ENCODE measurements at regions not wholly inside any gene's neighbourhood (a gene's known extent, or its start where the extent isn't known, plus 50 kb on each side); places are given as distances from the start of the nearest gene placed in this dataset.

DNA sequence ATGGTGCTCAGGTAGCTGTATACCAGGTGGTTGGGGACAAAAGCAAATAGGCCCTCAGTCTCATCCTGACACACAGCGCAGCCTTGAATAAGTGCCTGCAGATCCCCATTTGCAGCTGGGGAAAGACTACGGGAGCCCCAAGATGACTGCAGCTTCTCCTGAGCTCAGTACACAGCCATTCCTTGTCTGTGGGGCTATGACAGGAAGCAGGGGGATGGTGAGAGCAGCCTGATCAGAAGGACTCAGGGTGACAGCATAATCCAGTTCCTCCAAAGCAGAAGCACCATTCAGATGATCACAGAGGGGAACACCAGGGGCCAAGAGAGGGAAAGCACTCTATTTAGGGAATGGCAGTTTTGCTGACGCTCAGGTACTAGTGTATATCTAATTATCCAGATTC is 104.8 kb upstream of the MOCS1 start:
- no peak for DNase-seq
- H3K27ac Mint-ChIP-seq = no peak overlapping the region
- peaks cover 2% of the 10 kb centered on the region for H3K9me3 Mint-ChIP-seq
- peaks cover 2% of the 10 kb centered on the region for H3K4me1 Mint-ChIP-seq
- H3K4me3 Mint-ChIP-seq = no peak overlapping the region
- peaks cover 18% of the 10 kb centered on the region for H3K27me3 Mint-ChIP-seq
- no peaks in the 10 kb centered on the region for H3K36me3 Mint-ChIP-seq (ENCODE audit: low read depth)
- ChIA-PET CTCF (no interaction called here), POLR2A (no interaction called here)

- Mint-ChIP-seq H3K4me1 (peaks cover 2% of the 10 kb centered on the region), H3K27me3 (peaks cover 16% of the 10 kb centered on the region), H3K9me3 (peaks cover 2% of the 10 kb centered on the region), H3K4me3 (no peak overlapping the region), H3K27ac (no peak overlapping the region), H3K36me3 (ENCODE audit: low read depth) (no peaks in the 10 kb centered on the region)
- no peak for DNase-seq
- CTCF ChIA-PET = no interaction called here
- POLR2A ChIA-PET = no interaction called here
Observed at GRCh38 chr6:40038626-40039025, 104.4 kb upstream of the MOCS1 start.

GRCh38 chr6:40037271-40037670 is 103.0 kb upstream of the MOCS1 start:
- H3K27me3 Mint-ChIP-seq = peaks cover 5% of the 10 kb centered on the region
- CTCF ChIA-PET = no interaction called here
- H3K27ac Mint-ChIP-seq = no peak overlapping the region
- no peaks in the 10 kb centered on the region for H3K36me3 Mint-ChIP-seq (ENCODE audit: low read depth)
- H3K9me3 Mint-ChIP-seq = peaks cover 2% of the 10 kb centered on the region
- no peak for DNase-seq
- POLR2A ChIA-PET = no interaction called here
- H3K4me1 Mint-ChIP-seq = peaks cover 2% of the 10 kb centered on the region
- no peak overlapping the region for H3K4me3 Mint-ChIP-seq

DNA sequence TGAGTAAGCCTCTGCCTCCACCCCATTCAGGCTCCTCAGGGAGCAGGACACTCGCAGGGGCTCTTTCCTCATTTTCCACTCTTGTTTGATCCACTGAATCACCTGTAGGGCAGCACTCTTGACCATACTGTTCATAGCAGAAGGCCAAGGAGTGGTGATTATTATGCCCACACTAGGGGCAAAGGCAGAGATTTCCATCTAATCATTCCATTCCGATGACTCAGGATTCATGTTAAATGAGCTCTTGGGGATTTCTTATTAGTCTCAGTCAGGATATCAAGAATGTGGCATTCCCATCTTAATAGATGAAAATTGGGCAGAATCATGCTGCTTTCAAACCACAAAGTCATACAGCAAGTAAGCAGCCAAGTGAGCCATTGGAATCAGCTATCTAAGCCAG is 101.9 kb upstream of the MOCS1 start:
- DNase-seq = no peak
- ChIA-PET POLR2A (no interaction called here), CTCF (no interaction called here)
- Mint-ChIP-seq H3K36me3 (ENCODE audit: low read depth) (no peaks in the 10 kb centered on the region), H3K27me3 (peaks cover 3% of the 10 kb centered on the region), H3K27ac (no peak overlapping the region), H3K9me3 (no peaks in the 10 kb centered on the region), H3K4me1 (no peaks in the 10 kb centered on the region), H3K4me3 (no peak overlapping the region)

- Mint-ChIP-seq H3K36me3 (ENCODE audit: low read depth) (no peaks in the 10 kb centered on the region), H3K9me3 (no peaks in the 10 kb centered on the region), H3K4me3 (no peak overlapping the region), H3K4me1 (no peaks in the 10 kb centered on the region), H3K27ac (no peak overlapping the region), H3K27me3 (peaks cover 8% of the 10 kb centered on the region)
- DNase-seq = no peak
- ChIA-PET POLR2A (no interaction called here), CTCF (no interaction called here)
Observed at GRCh38 chr6:40028449-40028848, 94.2 kb upstream of the MOCS1 start.

GRCh38 chr6:40022867-40023266 is 88.6 kb upstream of the MOCS1 start:
- H3K9me3 Mint-ChIP-seq = peaks cover 8% of the 10 kb centered on the region
- no peak for DNase-seq
- ChIA-PET CTCF (no interaction called here), POLR2A (no interaction called here)
- peaks cover 6% of the 10 kb centered on the region for H3K27me3 Mint-ChIP-seq
- H3K27ac Mint-ChIP-seq = no peak overlapping the region
- no peak overlapping the region for H3K4me3 Mint-ChIP-seq
- no peaks in the 10 kb centered on the region for H3K36me3 Mint-ChIP-seq (ENCODE audit: low read depth)
- H3K4me1 Mint-ChIP-seq = no peaks in the 10 kb centered on the region

DNA sequence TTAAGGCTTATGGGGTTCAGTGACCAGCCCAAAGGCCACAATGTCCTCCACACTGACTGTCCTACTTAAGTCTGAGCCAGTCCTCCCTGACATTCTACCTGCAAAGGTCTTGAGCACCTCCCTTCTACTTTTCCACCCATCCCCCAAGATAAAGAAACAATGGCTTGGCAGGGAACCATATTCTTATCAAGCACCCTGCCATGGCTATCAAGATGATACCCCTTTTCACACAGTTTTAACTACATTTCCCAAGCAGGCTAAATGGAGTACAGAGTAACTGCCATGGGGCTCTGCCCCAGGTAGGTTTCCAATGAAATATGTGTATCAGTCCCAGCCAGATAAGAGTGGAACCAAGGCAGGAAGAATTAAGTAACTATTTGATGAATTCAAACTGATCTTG is 85.9 kb upstream of the MOCS1 start:
- no peaks in the 10 kb centered on the region for H3K27me3 Mint-ChIP-seq
- DNase-seq = no peak
- no peak overlapping the region for H3K4me3 Mint-ChIP-seq
- no peak overlapping the region for H3K27ac Mint-ChIP-seq
- no peaks in the 10 kb centered on the region for H3K36me3 Mint-ChIP-seq (ENCODE audit: low read depth)
- CTCF ChIA-PET = no interaction called here
- POLR2A ChIA-PET = no interaction called here
- no peaks in the 10 kb centered on the region for H3K4me1 Mint-ChIP-seq
- peaks cover 12% of the 10 kb centered on the region for H3K9me3 Mint-ChIP-seq

GRCh38 chr6:40015530-40015929 is 81.3 kb upstream of the MOCS1 start:
- Mint-ChIP-seq H3K27ac (no peak overlapping the region), H3K27me3 (peaks cover 6% of the 10 kb centered on the region), H3K4me1 (no peaks in the 10 kb centered on the region), H3K9me3 (peaks cover 12% of the 10 kb centered on the region), H3K36me3 (ENCODE audit: low read depth) (no peaks in the 10 kb centered on the region), H3K4me3 (no peak overlapping the region)
- ChIA-PET POLR2A (no interaction called here), CTCF (no interaction called here)
- no peak for DNase-seq

DNA sequence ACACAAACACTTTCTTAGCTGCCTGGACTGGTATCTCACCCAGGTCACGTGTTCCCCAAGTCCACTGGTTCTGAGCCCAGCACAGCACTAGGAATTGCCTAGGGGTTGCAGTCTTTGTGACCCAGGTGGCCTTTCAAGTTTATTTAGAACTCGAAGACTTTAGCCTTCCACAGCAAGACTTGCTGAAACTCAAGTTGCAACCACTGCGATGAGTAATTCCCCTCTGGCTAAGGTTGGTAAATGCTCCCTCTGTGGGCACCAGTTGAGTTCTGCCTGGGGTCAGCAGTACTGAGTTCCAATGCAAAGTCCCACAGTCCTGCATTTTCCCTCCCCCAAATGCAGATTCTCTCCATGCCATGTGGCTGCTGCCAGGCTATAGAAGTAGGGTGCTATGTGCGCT is 77.6 kb upstream of the MOCS1 start:
- Mint-ChIP-seq H3K27ac (no peak overlapping the region), H3K9me3 (peaks cover 2% of the 10 kb centered on the region), H3K36me3 (ENCODE audit: low read depth) (no peaks in the 10 kb centered on the region), H3K4me1 (no peaks in the 10 kb centered on the region), H3K4me3 (no peak overlapping the region), H3K27me3 (peaks cover 13% of the 10 kb centered on the region)
- POLR2A ChIA-PET = no interaction called here
- CTCF ChIA-PET = no interaction called here
- no peak for DNase-seq

DNA sequence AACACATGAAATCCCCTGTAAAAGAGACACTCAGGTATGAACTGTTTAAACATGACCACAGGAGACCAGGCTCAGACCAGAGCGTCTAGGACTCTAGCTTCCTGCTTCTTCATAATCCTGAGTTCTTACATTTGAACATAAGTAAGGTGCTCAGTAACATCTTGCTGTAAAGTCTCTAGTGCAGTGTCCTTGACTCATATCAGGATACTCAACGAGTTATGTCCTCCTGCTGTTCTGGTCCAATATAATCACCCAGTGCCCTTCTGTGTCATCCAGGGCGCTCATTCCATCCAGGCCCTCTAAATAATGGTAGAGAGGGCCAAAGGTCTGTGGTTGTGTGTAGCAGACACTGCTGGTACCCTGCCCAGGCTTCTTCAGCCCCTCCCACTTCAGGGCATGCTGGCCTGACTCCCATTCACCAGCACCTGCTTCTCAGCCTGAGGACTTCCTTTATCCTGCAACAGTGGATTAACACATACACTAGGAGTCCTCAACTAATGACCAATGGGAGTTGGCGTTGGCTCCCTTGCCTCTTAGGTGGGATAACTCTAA is 66.8 kb upstream of the MOCS1 start:
- DNase-seq = no peak
- Mint-ChIP-seq H3K27ac (no peak overlapping the region), H3K27me3 (peaks cover 4% of the 10 kb centered on the region), H3K9me3 (peaks cover 24% of the 10 kb centered on the region), H3K36me3 (ENCODE audit: low read depth) (no peaks in the 10 kb centered on the region), H3K4me1 (no peaks in the 10 kb centered on the region), H3K4me3 (no peak overlapping the region)
- POLR2A ChIA-PET = no interaction called here
- CTCF ChIA-PET = no interaction called here

DNA sequence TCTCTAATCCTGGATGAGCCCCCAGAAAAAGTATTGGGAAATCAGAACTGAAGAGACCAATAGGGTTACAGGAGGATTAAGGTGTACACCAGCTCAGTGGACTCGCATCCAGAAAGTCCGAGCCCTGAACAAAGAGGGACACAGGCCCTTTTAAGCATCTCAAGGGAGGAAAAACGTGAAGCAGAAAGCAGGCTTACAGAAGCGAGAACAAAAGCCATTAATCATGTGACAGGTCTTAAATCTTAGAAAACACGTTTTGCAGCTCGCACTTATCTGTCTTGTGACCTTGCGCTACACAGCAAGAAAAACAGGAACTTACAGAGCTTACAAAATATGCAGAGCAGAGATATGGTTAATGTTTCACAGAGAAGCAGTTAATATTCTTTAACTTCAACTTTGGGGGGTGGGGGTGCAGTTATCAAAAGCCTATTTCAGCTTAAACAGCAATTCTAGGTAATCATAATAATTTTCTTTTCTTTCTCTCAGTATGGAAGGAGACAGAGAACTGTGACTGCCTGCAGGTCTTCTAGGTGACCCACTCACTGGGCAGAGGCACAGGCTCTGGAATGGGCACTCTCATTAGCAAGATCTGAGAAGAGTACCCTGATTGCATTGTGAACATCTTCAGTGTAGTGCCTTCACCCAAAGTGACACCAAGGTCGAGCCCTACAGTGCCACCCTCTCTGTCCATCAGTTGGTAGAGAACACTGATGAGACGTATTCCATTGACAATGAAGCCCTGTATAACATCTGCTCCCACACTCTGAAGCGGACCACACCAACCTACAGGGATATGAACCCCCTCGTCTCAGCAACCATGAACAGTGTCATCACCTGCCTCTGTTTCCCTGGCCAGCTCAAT is 65.0 kb upstream of the MOCS1 start:
- CTCF ChIA-PET = interaction anchor here (0.6 kb wide), 1 partner anchor 10 kb away, joined by 3 read pairs; no protein-coding TSS in a partner anchor
- H3K9me3 Mint-ChIP-seq = peaks cover 32% of the 10 kb centered on the region
- H3K4me3 Mint-ChIP-seq = no peak overlapping the region
- no peaks in the 10 kb centered on the region for H3K27me3 Mint-ChIP-seq
- H3K27ac Mint-ChIP-seq = no peak overlapping the region
- POLR2A ChIA-PET = no interaction called here
- no peak for DNase-seq
- H3K36me3 Mint-ChIP-seq (ENCODE audit: low read depth) = no peaks in the 10 kb centered on the region
- no peaks in the 10 kb centered on the region for H3K4me1 Mint-ChIP-seq

DNA sequence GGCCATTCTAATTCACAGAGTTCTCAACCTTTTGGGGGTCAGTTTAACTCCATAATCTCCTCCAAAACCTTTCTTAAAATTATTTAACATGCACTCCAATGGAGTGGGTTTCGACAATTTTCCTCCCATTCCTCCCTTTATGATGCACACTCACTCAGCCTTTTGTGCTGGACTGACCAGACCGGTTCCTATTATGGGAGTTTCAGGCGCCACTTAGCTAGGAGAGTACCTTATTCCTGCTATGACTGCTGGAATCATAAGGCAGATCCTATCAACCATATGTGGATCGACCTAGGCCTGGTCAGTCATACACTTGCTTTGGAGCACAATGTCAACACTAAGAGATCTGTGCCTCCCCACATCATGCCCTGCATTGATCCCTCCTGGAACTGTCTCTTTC is 63.9 kb upstream of the MOCS1 start:
- peaks cover 39% of the 10 kb centered on the region for H3K9me3 Mint-ChIP-seq
- no peak overlapping the region for H3K4me3 Mint-ChIP-seq
- ChIA-PET CTCF (no interaction called here), POLR2A (no interaction called here)
- peaks cover 1% of the 10 kb centered on the region for H3K27me3 Mint-ChIP-seq
- DNase-seq = no peak
- no peaks in the 10 kb centered on the region for H3K4me1 Mint-ChIP-seq
- no peaks in the 10 kb centered on the region for H3K36me3 Mint-ChIP-seq (ENCODE audit: low read depth)
- no peak overlapping the region for H3K27ac Mint-ChIP-seq

DNA sequence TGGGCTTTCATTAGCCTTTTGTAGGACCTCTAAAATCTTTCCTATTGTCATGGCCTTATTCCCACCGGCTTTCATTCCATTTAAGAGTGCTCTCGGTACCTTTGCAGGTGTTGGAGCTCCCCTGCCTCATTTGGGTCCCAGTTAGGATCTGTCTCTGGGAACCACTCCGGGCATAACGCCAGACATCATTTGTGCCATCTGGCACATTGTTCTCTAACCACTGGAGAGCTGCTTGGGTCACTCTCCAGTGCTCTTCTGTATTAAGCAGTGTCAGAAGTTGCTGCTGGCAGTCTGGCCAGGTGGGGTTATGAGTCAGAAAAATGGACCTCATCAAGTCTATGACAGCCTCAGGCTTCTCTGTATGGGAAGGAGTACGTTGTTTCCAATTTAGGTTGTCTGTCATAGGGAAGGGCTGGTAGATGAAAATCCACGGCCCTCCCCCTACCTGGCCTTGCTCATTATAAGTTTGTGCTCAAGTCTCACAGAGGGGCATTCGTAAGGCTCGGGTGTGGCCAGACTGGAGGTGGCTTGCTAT is 62.9 kb upstream of the MOCS1 start:
- Mint-ChIP-seq H3K9me3 (peaks cover 45% of the 10 kb centered on the region), H3K27me3 (peaks cover 1% of the 10 kb centered on the region), H3K4me3 (no peak overlapping the region), H3K27ac (no peak overlapping the region), H3K4me1 (no peaks in the 10 kb centered on the region), H3K36me3 (ENCODE audit: low read depth) (no peaks in the 10 kb centered on the region)
- ChIA-PET CTCF (no interaction called here), POLR2A (no interaction called here)
- DNase-seq = no peak

GRCh38 chr6:39995633-39996032 is 61.4 kb upstream of the MOCS1 start:
- CTCF ChIA-PET = no interaction called here
- Mint-ChIP-seq H3K36me3 (ENCODE audit: low read depth) (no peaks in the 10 kb centered on the region), H3K27ac (no peak overlapping the region), H3K4me3 (no peak overlapping the region), H3K9me3 (peaks cover 45% of the 10 kb centered on the region), H3K27me3 (peaks cover 1% of the 10 kb centered on the region), H3K4me1 (no peaks in the 10 kb centered on the region)
- POLR2A ChIA-PET = no interaction called here
- DNase-seq = no peak
